Neuronal stem cell (in vitro differentiated cells): ENCODE measurements at regions not wholly inside any gene's neighbourhood (a gene's known extent, or its start where the extent isn't known, plus 50 kb on each side); places are given as distances from the start of the nearest gene placed in this dataset.
"Not testable (repeated sequence)": the region's sequence is repeated elsewhere in the genome, so short reads cannot be mapped to it uniquely, and the experiment has no call there.

Experiments used
- DNase-seq: peaks from one replicate; pipeline ENCODE4 v3.0.0-alpha.2; 2013; ENCODE audit warnings: low spot score
- H2AFZ ChIP-seq: one replicate; pipeline ENCODE4 v1.6.1; 2013; ENCODE audit warnings: mild to moderate bottlenecking, low read length, inconsistent platforms
- H2AK5ac ChIP-seq: 2 replicates; pipeline ENCODE4 v1.6.1; 2013; ENCODE audit warnings: low read depth, mild to moderate bottlenecking, inconsistent platforms, low read length, moderate library complexity, mixed read lengths
- H2BK120ac ChIP-seq: 2 replicates; pipeline ENCODE4 v1.6.1; 2013; ENCODE audit warnings: low read depth, mild to moderate bottlenecking, inconsistent platforms, low read length, moderate library complexity, mixed read lengths
- H2BK12ac ChIP-seq: one replicate; pipeline ENCODE4 v1.6.1; 2013; ENCODE audit warnings: low read length, inconsistent platforms
- H2BK15ac ChIP-seq: 2 replicates; pipeline ENCODE4 v1.6.1; 2013; ENCODE audit warnings: mild to moderate bottlenecking, low read length, inconsistent platforms, mixed read lengths
- H2BK5ac ChIP-seq: one replicate; pipeline ENCODE4 v1.6.1; 2013; ENCODE audit warnings: inconsistent platforms, mild to moderate bottlenecking, low read length, moderate library complexity
- H3K14ac ChIP-seq: one replicate; pipeline ENCODE4 v1.6.1; 2013; ENCODE audit warnings: low read length, inconsistent platforms
- H3K18ac ChIP-seq: 2 replicates; pipeline ENCODE4 v1.6.1; 2013; ENCODE audit warnings: low read length, inconsistent platforms
- H3K23ac ChIP-seq: 2 replicates; pipeline ENCODE4 v1.6.1; 2013; ENCODE audit warnings: low read depth, mild to moderate bottlenecking, mixed read lengths, low read length, inconsistent platforms; ENCODE audit not compliant: poor library complexity
- H3K27ac ChIP-seq: replicated peaks from 3 replicates; pipeline ENCODE4 v1.5.1; 2013; ENCODE audit warnings: low read length, inconsistent platforms
- H3K27me3 ChIP-seq, 3 experiments: 2 replicates each; pipeline ENCODE4 v1.6.1; 2013; ENCODE audit warnings: low read length in 3 of 3, mild to moderate bottlenecking in 2 of 3, inconsistent platforms in 1 of 3, low read depth in 1 of 3, mixed read lengths in 1 of 3, moderate library complexity in 1 of 3; ENCODE audit not compliant: control insufficient read depth in 3 of 3, insufficient read depth in 3 of 3
- H3K36me3 ChIP-seq, 2 donors: replicated peaks in 1 of 2; 2 replicates each; pipeline ENCODE4 v1.6.1; 2013; ENCODE audit warnings: low read length in 2 of 2; ENCODE audit not compliant: control insufficient read depth in 2 of 2, insufficient read depth in 2 of 2
- H3K4ac ChIP-seq: 2 replicates; pipeline ENCODE4 v1.6.1; 2013; ENCODE audit warnings: inconsistent platforms, mild to moderate bottlenecking, low read length, moderate library complexity
- H3K4me1 ChIP-seq, 2 donors: 1 replicate in 1 of 2; 2 replicates in 1 of 2; pipeline ENCODE4 v1.6.1; 2013; ENCODE audit warnings: low read length in 2 of 2, low read depth in 1 of 2; ENCODE audit not compliant: control insufficient read depth in 2 of 2, insufficient read depth in 1 of 2
- H3K4me2 ChIP-seq: one replicate; pipeline ENCODE4 v1.6.1; 2013; ENCODE audit warnings: mild to moderate bottlenecking, low read length, inconsistent platforms; ENCODE audit not compliant: insufficient read depth, poor library complexity, severe bottlenecking
- H3K4me3 ChIP-seq, 2 donors: 2 replicates each; pipeline ENCODE4 v1.5.1; 2013; ENCODE audit warnings: low read length in 2 of 2, mild to moderate bottlenecking in 2 of 2, inconsistent platforms in 1 of 2, moderate library complexity in 1 of 2
- H3K79me1 ChIP-seq: one replicate; pipeline ENCODE4 v1.6.1; 2013; ENCODE audit warnings: low read depth, mild to moderate bottlenecking, inconsistent platforms, low read length, moderate library complexity
- H3K9ac ChIP-seq: one replicate; pipeline ENCODE4 v1.6.1; 2013; ENCODE audit warnings: mild to moderate bottlenecking, low read depth, low read length, inconsistent platforms; ENCODE audit not compliant: poor library complexity
- H3K9me3 ChIP-seq, 2 donors: replicated peaks in 1 of 2; 2 replicates each; pipeline versions ENCODE3 to v1.6.1; 2013; ENCODE audit warnings: low read length in 2 of 2, mild to moderate bottlenecking in 2 of 2, inconsistent platforms in 1 of 2, low read depth in 1 of 2, mixed read lengths in 1 of 2, moderate library complexity in 1 of 2; ENCODE audit not compliant: control insufficient read depth in 2 of 2, insufficient read depth in 1 of 2
- H4K8ac ChIP-seq: one replicate; pipeline ENCODE4 v1.6.1; 2013; ENCODE audit warnings: low read depth, mild to moderate bottlenecking, inconsistent platforms, low read length, moderate library complexity
- H4K91ac ChIP-seq: one replicate; pipeline ENCODE4 v1.6.1; 2013; ENCODE audit warnings: low read length, low read depth, mild to moderate bottlenecking, inconsistent platforms; ENCODE audit not compliant: poor library complexity
- WGBS, 2 donors: extraction: QIAGEN DNeasy Blood & Tissue Kit; methylation state at CpG; one replicate each; pipeline ENCODE4 v1.1.7; 2013; ENCODE audit warnings: missing lambda C conversion rate in 2 of 2, mixed read lengths in 1 of 2; ENCODE audit not compliant: insufficient read length in 2 of 2, insufficient replicate concordance in 1 of 2; ENCODE audit errors: extremely low coverage in 2 of 2; 5-methylcytosine and 5-hydroxymethylcytosine counted together

DNA sequence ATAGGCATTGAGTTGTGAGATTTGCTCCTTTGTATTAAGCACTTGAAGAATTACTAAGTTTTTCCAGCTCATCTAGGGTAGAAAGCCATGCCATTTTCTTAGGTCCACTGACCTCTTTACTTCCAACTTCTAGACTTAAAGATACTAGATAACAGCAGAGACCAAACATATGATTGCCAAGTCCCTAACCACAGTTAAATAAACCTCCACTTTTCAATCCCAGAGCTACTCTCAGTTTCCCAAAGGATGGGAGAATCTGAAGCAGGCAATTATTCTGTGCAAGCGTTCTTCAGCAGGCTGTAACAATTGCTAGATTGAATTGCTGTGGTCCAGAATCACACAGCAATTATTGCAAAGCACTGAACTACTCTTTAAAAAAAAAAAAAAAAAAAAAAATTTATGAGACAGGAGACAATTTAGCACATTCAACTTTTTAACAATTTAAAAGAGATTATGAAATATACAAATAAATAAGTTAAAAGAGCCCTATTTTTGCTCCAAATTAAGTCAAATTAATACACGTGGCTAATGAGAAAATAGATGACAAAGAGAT lies 104.0 kb upstream of the PRSS16 start:
- no peaks in the 10 kb centered on the region for H3K27me3 ChIP-seq
- H3K4me1 ChIP-seq: peaks cover 0 to 19% of the 10 kb centered on the region in 2 donors
- no peak overlapping the region for H3K23ac ChIP-seq
- no peak overlapping the region for H2BK12ac ChIP-seq
- DNase-seq: no peak
- no peak overlapping the region for H2AK5ac ChIP-seq
- H3K4ac ChIP-seq: no peak overlapping the region
- H3K9ac ChIP-seq: no peak overlapping the region
- H3K4me3 ChIP-seq: no peak overlapping the region
- H4K8ac ChIP-seq: no peak overlapping the region
- no peak overlapping the region for H4K91ac ChIP-seq
- H2BK15ac ChIP-seq: no peak overlapping the region
- H2BK120ac ChIP-seq: no peak overlapping the region
- H3K36me3 ChIP-seq: no peaks in the 10 kb centered on the region
- H3K18ac ChIP-seq: no peak overlapping the region
- H3K79me1 ChIP-seq: no peaks in the 10 kb centered on the region
- H3K4me2 ChIP-seq: no peak overlapping the region
- H2BK5ac ChIP-seq: no peak overlapping the region
- no peak overlapping the region for H3K14ac ChIP-seq
- no peaks in the 10 kb centered on the region for H3K9me3 ChIP-seq
- peak overlapping the region; percentile 39 for H3K27ac ChIP-seq
- no CpG with 5 or more reads among the region's 2 CpGs for WGBS, 2 donors
- H2AFZ ChIP-seq: no peak overlapping the region

DNA sequence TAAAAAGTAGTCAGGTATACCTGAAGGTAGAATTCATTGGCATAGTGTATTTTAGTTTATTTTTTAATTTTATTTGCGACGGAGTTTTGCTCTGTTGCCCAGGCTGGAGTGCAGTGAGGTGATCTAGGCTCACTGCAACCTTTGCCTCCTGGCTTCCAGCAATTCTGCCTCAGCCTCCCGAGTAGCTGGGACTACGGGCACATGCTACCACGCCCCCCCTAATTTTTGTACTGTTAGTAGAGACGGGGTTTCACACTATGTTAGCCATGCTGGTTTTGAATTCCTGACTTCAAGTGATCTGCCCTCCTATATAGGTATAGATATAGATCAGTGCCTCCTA lies 102.8 kb upstream of the PRSS16 start:
- H3K36me3 ChIP-seq: no peaks in the 10 kb centered on the region
- no peak overlapping the region for H2BK12ac ChIP-seq
- DNase-seq: no peak

DNA sequence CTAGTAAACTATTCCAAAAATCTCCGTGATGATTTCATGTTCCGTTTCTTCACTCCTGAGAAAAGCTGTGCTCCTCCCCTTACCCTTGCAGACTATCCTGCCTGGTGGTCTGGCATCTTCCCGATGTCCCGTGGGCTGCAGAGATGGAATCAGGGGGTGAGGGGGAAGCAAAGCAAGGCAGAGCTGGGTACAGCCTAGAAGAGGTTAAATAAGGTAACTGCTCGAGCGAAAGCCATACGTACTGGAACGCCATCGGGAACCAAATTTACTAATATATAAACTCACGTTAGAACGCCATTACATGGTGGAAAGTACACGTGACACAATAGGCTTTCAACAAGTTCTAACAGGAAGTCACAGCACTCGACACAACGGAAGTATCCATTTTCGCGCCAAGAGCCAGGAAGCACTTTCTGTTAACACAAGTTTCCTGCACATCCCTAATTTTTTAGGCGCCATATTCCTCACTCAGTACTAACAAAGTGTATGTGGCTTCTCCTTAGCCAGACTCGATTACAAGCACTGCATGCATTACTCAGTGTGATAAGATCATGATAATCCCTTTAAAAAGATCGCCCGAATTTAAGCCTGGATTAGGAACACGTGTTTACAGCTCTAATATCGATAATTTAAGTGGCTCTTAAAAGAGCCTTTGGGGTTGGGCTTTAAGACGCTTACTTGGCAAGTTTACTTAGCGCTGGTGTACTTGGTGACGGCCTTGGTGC lies 101.6 kb upstream of the PRSS16 start:
- WGBS, 2 donors: no CpG with 5 or more reads among the region's 25 CpGs

More for the DNA sequence above, 102.8 kb upstream of the PRSS16 start:
- Histone ChIP-seq H4K8ac (no peak overlapping the region), H3K9ac (no peak overlapping the region), H3K18ac (no peak overlapping the region), H3K79me1 (no peaks in the 10 kb centered on the region), H3K4ac (no peak overlapping the region), H2BK120ac (no peak overlapping the region), H2AK5ac (no peak overlapping the region), H2AFZ (no peak overlapping the region), H3K9me3 (no peaks in the 10 kb centered on the region), H3K4me2 (no peak overlapping the region), H3K14ac (no peak overlapping the region), H3K27me3 (no peaks in the 10 kb centered on the region), H3K27ac (no peak overlapping the region), H3K4me1 (peaks cover 0 to 16% of the 10 kb centered on the region in 2 donors), H2BK5ac (no peak overlapping the region), H3K4me3 (peak overlapping the region in 1 of 2 donors; percentile 59), H2BK15ac (no peak overlapping the region), H3K23ac (no peak overlapping the region), H4K91ac (no peak overlapping the region)
- no CpG with 5 or more reads among the region's 6 CpGs for WGBS, 2 donors

DNA sequence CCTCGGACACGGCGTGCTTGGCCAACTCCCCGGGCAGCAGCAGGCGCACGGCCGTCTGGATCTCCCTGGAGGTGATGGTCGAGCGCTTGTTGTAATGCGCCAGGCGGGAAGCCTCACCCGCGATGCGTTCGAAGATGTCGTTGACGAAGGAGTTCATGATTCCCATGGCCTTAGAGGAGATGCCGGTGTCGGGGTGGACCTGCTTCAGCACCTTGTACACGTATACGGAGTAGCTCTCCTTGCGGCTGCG lies 101.1 kb upstream of the PRSS16 start:
- H2BK15ac ChIP-seq, H3K79me1 ChIP-seq, H3K36me3 ChIP-seq, H2AFZ ChIP-seq, H3K9me3 ChIP-seq, H3K23ac ChIP-seq, H2BK120ac ChIP-seq, H3K27me3 ChIP-seq, H2BK5ac ChIP-seq, H4K91ac ChIP-seq, H3K14ac ChIP-seq, H2AK5ac ChIP-seq, H4K8ac ChIP-seq, DNase-seq, H2BK12ac ChIP-seq: not testable (repeated sequence)
- WGBS, 2 donors: no CpG with 5 or more reads among the region's 23 CpGs
- Histone ChIP-seq H3K27ac (peak overlapping the region; percentile 87), H3K18ac (peak overlapping the region; percentile 91), H3K4me3 (peak overlapping the region; percentile 59 to 87), H3K4me1 (peaks cover 0 to 15% of the 10 kb centered on the region in 2 donors), H3K9ac (peak overlapping the region; percentile 81), H3K4ac (peak overlapping the region; percentile 3), H3K4me2 (peak overlapping the region; percentile 85)

More for the DNA sequence above, 101.6 kb upstream of the PRSS16 start:
- Histone ChIP-seq H3K14ac (no peak overlapping the region), H3K79me1 (no peaks in the 10 kb centered on the region), H3K4me1 (peaks cover 0 to 16% of the 10 kb centered on the region in 2 donors), H4K91ac (no peak overlapping the region), H3K27ac (peak overlapping the region; percentile 87), H3K9ac (peak overlapping the region; percentile 87), H3K23ac (no peak overlapping the region), H2BK15ac (no peak overlapping the region), H3K18ac (peak overlapping the region; percentile 76), H3K27me3 (no peaks in the 10 kb centered on the region), H2AK5ac (no peak overlapping the region), H2AFZ (peak overlapping the region; percentile 51), H2BK5ac (no peak overlapping the region), H3K4me3 (peak overlapping the region; percentile 59 to 87), H3K4ac (peak overlapping the region; percentile 3), H3K9me3 (no peaks in the 10 kb centered on the region), H2BK120ac (no peak overlapping the region), H3K36me3 (no peaks in the 10 kb centered on the region), H3K4me2 (peak overlapping the region; percentile 85), H4K8ac (no peak overlapping the region), H2BK12ac (no peak overlapping the region)
- DNase-seq: no peak
